ENCODE measurements at regions not wholly inside any gene's neighbourhood (a gene's known extent, or its start where the extent isn't known, plus 50 kb on each side); places are given as distances from the start of the nearest gene placed in this dataset.

GRCh38 chr9:28086881-28087280 is 513.6 kb upstream of the C9orf72 start:
- H3K18ac ChIP-seq (ENCODE audit: low read depth in 1 of 2, low read length in 2 of 2): no peak overlapping the region
- no peak overlapping the region for H3K9ac ChIP-seq (ENCODE audit: low read length)
- H4K91ac ChIP-seq (ENCODE audit: low read length): no peak overlapping the region
- H2BK5ac ChIP-seq (ENCODE audit: low read depth, low read length, poor library complexity, severe bottlenecking): no peak overlapping the region
- H3K4me3 ChIP-seq (ENCODE audit: insufficient read depth in 1 of 2, low read depth in 1 of 2, low read length in 2 of 2): no peak overlapping the region
- DNase-seq: no peak
- no peaks in the 10 kb centered on the region for H3K27me3 ChIP-seq (ENCODE audit: control insufficient read depth in 1 of 2, insufficient read depth in 1 of 2, low read length in 2 of 2)
- no peaks in the 10 kb centered on the region for H3K4me1 ChIP-seq (ENCODE audit: control insufficient read depth, insufficient read depth, low read depth, low read length)
- H2BK120ac ChIP-seq (ENCODE audit: low read depth, low read length): no peak overlapping the region
- H3K9me3 ChIP-seq (ENCODE audit: control insufficient read depth, low read length): no peaks in the 10 kb centered on the region
- no peak overlapping the region for H3K23ac ChIP-seq (ENCODE audit: low read length in 2 of 2)
- no peak overlapping the region for H3K4ac ChIP-seq (ENCODE audit: low read depth in 1 of 2, low read length in 2 of 2)
- no peak overlapping the region for H2AFZ ChIP-seq (ENCODE audit: low read depth, low read length)
- H3K36me3 ChIP-seq (ENCODE audit: control insufficient read depth in 1 of 2, insufficient read depth in 2 of 2, low read depth in 1 of 2, low read length in 2 of 2): no peaks in the 10 kb centered on the region
- H3K27ac ChIP-seq (ENCODE audit: low read length, poor library complexity, severe bottlenecking): no peak overlapping the region
- H3K79me1 ChIP-seq (replicated peaks; ENCODE audit: low read length, poor library complexity, severe bottlenecking): no peaks in the 10 kb centered on the region
- H2AK5ac ChIP-seq (ENCODE audit: low read length, severe bottlenecking): no peak overlapping the region
- no peak overlapping the region for H2BK12ac ChIP-seq (ENCODE audit: low read length in 2 of 2)
- H3K4me2 ChIP-seq (ENCODE audit: low read length, poor library complexity, severe bottlenecking): no peak overlapping the region
- no peak overlapping the region for H3K14ac ChIP-seq (ENCODE audit: low read length in 2 of 2)
- no peak overlapping the region for H4K8ac ChIP-seq (ENCODE audit: low read length)
- no peak overlapping the region for H2BK15ac ChIP-seq (ENCODE audit: low read depth, poor library complexity, severe bottlenecking)

- Histone ChIP-seq H2BK120ac (ENCODE audit: low read depth, low read length) (no peak overlapping the region), H3K27ac (ENCODE audit: low read length, poor library complexity, severe bottlenecking) (no peak overlapping the region), H3K36me3 (ENCODE audit: control insufficient read depth in 1 of 2, insufficient read depth in 2 of 2, low read depth in 1 of 2, low read length in 2 of 2) (no peaks in the 10 kb centered on the region), H2AFZ (ENCODE audit: low read depth, low read length) (no peak overlapping the region), H4K91ac (ENCODE audit: low read length) (no peak overlapping the region), H3K9ac (ENCODE audit: low read length) (no peak overlapping the region), H3K4me2 (ENCODE audit: low read length, poor library complexity, severe bottlenecking) (no peak overlapping the region), H3K18ac (ENCODE audit: low read depth in 1 of 2, low read length in 2 of 2) (no peak overlapping the region), H3K27me3 (ENCODE audit: control insufficient read depth in 1 of 2, insufficient read depth in 1 of 2, low read length in 2 of 2) (no peaks in the 10 kb centered on the region), H2AK5ac (ENCODE audit: low read length, severe bottlenecking) (no peak overlapping the region), H3K4ac (ENCODE audit: low read depth in 1 of 2, low read length in 2 of 2) (no peak overlapping the region), H2BK15ac (ENCODE audit: low read depth, poor library complexity, severe bottlenecking) (no peak overlapping the region), H3K9me3 (ENCODE audit: control insufficient read depth, low read length) (no peaks in the 10 kb centered on the region), H2BK12ac (ENCODE audit: low read length in 2 of 2) (no peak overlapping the region), H3K4me3 (ENCODE audit: insufficient read depth in 1 of 2, low read depth in 1 of 2, low read length in 2 of 2) (no peak overlapping the region), H3K79me1 (replicated peaks; ENCODE audit: low read length, poor library complexity, severe bottlenecking) (no peaks in the 10 kb centered on the region), H3K4me1 (ENCODE audit: control insufficient read depth, insufficient read depth, low read depth, low read length) (no peaks in the 10 kb centered on the region), H2BK5ac (ENCODE audit: low read depth, low read length, poor library complexity, severe bottlenecking) (peak overlapping the region; percentile 31), H4K8ac (ENCODE audit: low read length) (no peak overlapping the region), H3K23ac (ENCODE audit: low read length in 2 of 2) (no peak overlapping the region), H3K14ac (ENCODE audit: low read length in 2 of 2) (no peak overlapping the region)
- no peak for DNase-seq
- WGBS: 58% methylated on average over 7 of the region's 10 CpGs
Observed at GRCh38 chr9:28092981-28093936, 520.0 kb upstream of the C9orf72 start.

- Histone ChIP-seq H3K9me3 (ENCODE audit: control insufficient read depth, low read length) (no peaks in the 10 kb centered on the region), H4K8ac (ENCODE audit: low read length) (no peak overlapping the region), H2BK15ac (ENCODE audit: low read depth, poor library complexity, severe bottlenecking) (no peak overlapping the region), H2AK5ac (ENCODE audit: low read length, severe bottlenecking) (no peak overlapping the region), H3K23ac (ENCODE audit: low read length in 2 of 2) (no peak overlapping the region), H3K79me1 (replicated peaks; ENCODE audit: low read length, poor library complexity, severe bottlenecking) (no peaks in the 10 kb centered on the region), H2AFZ (ENCODE audit: low read depth, low read length) (no peak overlapping the region), H3K4ac (ENCODE audit: low read depth in 1 of 2, low read length in 2 of 2) (no peak overlapping the region), H3K9ac (ENCODE audit: low read length) (no peak overlapping the region), H2BK12ac (ENCODE audit: low read length in 2 of 2) (no peak overlapping the region), H4K91ac (ENCODE audit: low read length) (no peak overlapping the region), H3K4me2 (ENCODE audit: low read length, poor library complexity, severe bottlenecking) (no peak overlapping the region), H2BK5ac (ENCODE audit: low read depth, low read length, poor library complexity, severe bottlenecking) (no peak overlapping the region), H3K4me3 (ENCODE audit: insufficient read depth in 1 of 2, low read depth in 1 of 2, low read length in 2 of 2) (no peak overlapping the region), H3K18ac (ENCODE audit: low read depth in 1 of 2, low read length in 2 of 2) (no peak overlapping the region), H3K27me3 (ENCODE audit: control insufficient read depth in 1 of 2, insufficient read depth in 1 of 2, low read length in 2 of 2) (no peaks in the 10 kb centered on the region), H3K36me3 (ENCODE audit: control insufficient read depth in 1 of 2, insufficient read depth in 2 of 2, low read depth in 1 of 2, low read length in 2 of 2) (no peaks in the 10 kb centered on the region), H2BK120ac (ENCODE audit: low read depth, low read length) (no peak overlapping the region), H3K14ac (ENCODE audit: low read length in 2 of 2) (no peak overlapping the region), H3K27ac (ENCODE audit: low read length, poor library complexity, severe bottlenecking) (no peak overlapping the region), H3K4me1 (ENCODE audit: control insufficient read depth, insufficient read depth, low read depth, low read length) (no peaks in the 10 kb centered on the region)
- WGBS: 70% methylated on average over 2 of the region's 3 CpGs
- no peak for DNase-seq
Observed at GRCh38 chr9:28101509-28101908, 528.2 kb upstream of the C9orf72 start.

- Histone ChIP-seq H4K8ac (ENCODE audit: low read length) (no peak overlapping the region), H3K36me3 (ENCODE audit: control insufficient read depth in 1 of 2, insufficient read depth in 2 of 2, low read depth in 1 of 2, low read length in 2 of 2) (no peaks in the 10 kb centered on the region), H2BK12ac (ENCODE audit: low read length in 2 of 2) (no peak overlapping the region), H3K4ac (ENCODE audit: low read depth in 1 of 2, low read length in 2 of 2) (no peak overlapping the region), H3K27me3 (ENCODE audit: control insufficient read depth in 1 of 2, insufficient read depth in 1 of 2, low read length in 2 of 2) (no peaks in the 10 kb centered on the region), H3K14ac (ENCODE audit: low read length in 2 of 2) (no peak overlapping the region), H2BK5ac (ENCODE audit: low read depth, low read length, poor library complexity, severe bottlenecking) (no peak overlapping the region), H3K4me2 (ENCODE audit: low read length, poor library complexity, severe bottlenecking) (no peak overlapping the region), H2BK15ac (ENCODE audit: low read depth, poor library complexity, severe bottlenecking) (no peak overlapping the region), H2BK120ac (ENCODE audit: low read depth, low read length) (no peak overlapping the region), H3K4me1 (ENCODE audit: control insufficient read depth, insufficient read depth, low read depth, low read length) (no peaks in the 10 kb centered on the region), H3K23ac (ENCODE audit: low read length in 2 of 2) (no peak overlapping the region), H3K27ac (ENCODE audit: low read length, poor library complexity, severe bottlenecking) (no peak overlapping the region), H4K91ac (ENCODE audit: low read length) (no peak overlapping the region), H3K79me1 (replicated peaks; ENCODE audit: low read length, poor library complexity, severe bottlenecking) (no peaks in the 10 kb centered on the region), H2AFZ (ENCODE audit: low read depth, low read length) (no peak overlapping the region), H2AK5ac (ENCODE audit: low read length, severe bottlenecking) (no peak overlapping the region), H3K18ac (ENCODE audit: low read depth in 1 of 2, low read length in 2 of 2) (no peak overlapping the region), H3K9ac (ENCODE audit: low read length) (no peak overlapping the region), H3K4me3 (ENCODE audit: insufficient read depth in 1 of 2, low read depth in 1 of 2, low read length in 2 of 2) (no peak overlapping the region), H3K9me3 (ENCODE audit: control insufficient read depth, low read length) (no peaks in the 10 kb centered on the region)
- DNase-seq: no peak
- 60% methylated on average over 1 of the region's 2 CpGs for WGBS
Observed at GRCh38 chr9:28105001-28105400, 531.7 kb upstream of the C9orf72 start.
